H7 (cell line): ENCODE measurements at regions not wholly inside any gene's neighbourhood (a gene's known extent, or its start where the extent isn't known, plus 50 kb on each side); places are given as distances from the start of the nearest gene placed in this dataset.

ENCODE experiments used
- DNase-seq: peaks from one replicate; pipeline ENCODE4 v3.0.0; 2012
- H3K27me3 ChIP-seq: 2 replicates; pipeline ENCODE4 v1.6.0; 2011; ENCODE audit warnings: mild to moderate bottlenecking, low read length; ENCODE audit not compliant: control insufficient read depth, insufficient read depth
- H3K36me3 ChIP-seq: replicated peaks from 2 replicates; pipeline ENCODE4 v1.5.1; 2011; ENCODE audit warnings: low read length; ENCODE audit not compliant: control insufficient read depth, insufficient read depth
- H3K4me3 ChIP-seq: 2 replicates; pipeline ENCODE4 v1.5.1; 2011; ENCODE audit warnings: low read depth, mild to moderate bottlenecking, control low read depth, low read length, moderate library complexity; ENCODE audit not compliant: insufficient read depth

DNA sequence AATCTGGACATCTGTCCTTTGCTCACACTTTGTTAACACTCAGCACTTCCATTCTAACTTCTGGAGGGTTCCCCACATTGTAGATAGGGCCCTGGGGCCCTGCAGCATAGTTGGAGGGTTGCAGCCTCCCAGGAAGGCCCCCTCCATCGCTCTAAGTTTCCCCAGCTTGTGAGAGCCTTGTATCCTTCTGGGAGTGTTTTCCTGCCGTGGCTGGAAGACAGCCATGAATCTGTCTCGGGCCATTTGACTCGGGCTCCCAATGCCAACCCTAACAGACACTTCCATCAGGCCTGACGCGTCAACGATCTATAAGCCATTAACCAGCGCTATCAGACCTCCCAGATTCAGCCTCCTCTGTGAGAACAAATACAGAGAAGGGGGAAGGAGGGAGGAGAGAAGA is 263.7 kb upstream of the RPL38 start:
- no peak overlapping the region for H3K4me3 ChIP-seq
- no peaks in the 10 kb centered on the region for H3K36me3 ChIP-seq
- H3K27me3 ChIP-seq: no peaks in the 10 kb centered on the region; the same call in 1 of the 2 replicates
- DNase-seq: no peak

GRCh38 chr17:73940511-73940910 is 263.0 kb upstream of the RPL38 start:
- Histone ChIP-seq H3K4me3 (no peak overlapping the region), H3K36me3 (no peaks in the 10 kb centered on the region), H3K27me3 (no peaks in the 10 kb centered on the region; the same call in 1 of the 2 replicates)
- peak; percentile 33 for DNase-seq

DNA sequence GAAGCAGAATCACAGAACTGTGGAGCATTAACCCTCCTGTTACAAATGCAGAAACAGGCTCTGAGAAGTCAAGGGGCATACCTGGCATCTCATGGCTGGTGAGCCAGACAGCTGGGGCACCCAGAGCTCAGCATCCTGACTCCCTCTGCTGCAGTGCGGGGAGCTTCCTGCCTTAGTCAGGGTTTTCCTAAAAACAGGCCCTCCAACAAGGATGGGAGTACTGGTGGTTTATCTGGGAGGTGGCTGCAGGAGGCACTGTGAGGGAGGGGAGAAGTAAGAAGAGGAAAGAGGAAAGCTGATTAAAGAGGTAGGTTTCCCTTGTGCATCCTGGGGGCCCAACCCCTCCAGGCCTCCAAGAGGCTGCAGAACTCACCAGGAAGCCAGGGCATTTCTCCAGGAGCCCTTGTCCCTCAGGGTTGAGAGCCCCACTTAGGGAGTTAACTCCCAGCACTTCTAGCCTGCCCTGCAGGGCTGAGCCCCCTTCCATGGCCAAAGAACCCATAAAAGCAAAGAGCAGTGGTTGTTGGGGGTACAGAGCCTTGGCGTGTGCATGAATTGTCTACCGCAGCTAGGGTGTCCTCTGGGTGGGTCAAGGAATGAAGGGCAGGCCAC is 261.5 kb upstream of the RPL38 start:
- DNase-seq: no peak
- Histone ChIP-seq H3K27me3 (no peaks in the 10 kb centered on the region; the same call in 1 of the 2 replicates), H3K36me3 (no peaks in the 10 kb centered on the region), H3K4me3 (no peak overlapping the region)

DNA sequence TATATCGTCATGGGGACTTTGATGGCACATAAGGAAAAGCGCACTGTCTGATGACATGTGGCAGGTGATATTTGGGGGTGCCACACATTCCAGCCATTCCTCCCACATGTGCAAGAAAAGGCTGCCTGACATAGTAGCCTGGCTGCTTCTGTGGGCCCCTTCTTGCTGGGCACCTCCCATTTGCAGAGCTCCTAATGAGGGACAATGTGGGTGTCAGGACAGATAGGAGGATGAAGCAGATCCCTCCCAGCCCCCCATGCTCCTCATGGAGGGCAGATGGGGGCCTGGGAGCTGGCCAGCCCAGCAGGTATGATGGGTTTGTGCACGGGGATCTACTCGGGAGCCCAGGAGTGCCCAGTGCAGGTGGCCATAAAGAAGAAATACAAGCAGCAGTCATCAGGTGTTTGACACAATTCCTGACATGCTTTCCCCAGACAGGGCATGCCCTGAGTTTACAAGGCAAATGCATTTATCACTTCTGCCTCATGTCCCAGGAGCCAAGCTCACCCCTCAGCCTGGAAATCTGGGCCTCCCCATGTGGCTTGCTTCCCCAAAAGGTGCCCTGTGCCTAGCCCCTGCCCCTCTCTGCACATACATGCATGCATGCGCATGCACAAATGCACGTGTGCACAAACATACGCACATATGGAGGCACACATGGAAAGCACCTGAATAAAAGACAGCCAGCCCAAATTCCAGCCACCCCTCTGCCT is 260.6 kb upstream of the RPL38 start:
- DNase-seq: no peak
- H3K4me3 ChIP-seq: no peak overlapping the region
- H3K27me3 ChIP-seq: no peaks in the 10 kb centered on the region; the same call in 1 of the 2 replicates
- no peaks in the 10 kb centered on the region for H3K36me3 ChIP-seq

DNA sequence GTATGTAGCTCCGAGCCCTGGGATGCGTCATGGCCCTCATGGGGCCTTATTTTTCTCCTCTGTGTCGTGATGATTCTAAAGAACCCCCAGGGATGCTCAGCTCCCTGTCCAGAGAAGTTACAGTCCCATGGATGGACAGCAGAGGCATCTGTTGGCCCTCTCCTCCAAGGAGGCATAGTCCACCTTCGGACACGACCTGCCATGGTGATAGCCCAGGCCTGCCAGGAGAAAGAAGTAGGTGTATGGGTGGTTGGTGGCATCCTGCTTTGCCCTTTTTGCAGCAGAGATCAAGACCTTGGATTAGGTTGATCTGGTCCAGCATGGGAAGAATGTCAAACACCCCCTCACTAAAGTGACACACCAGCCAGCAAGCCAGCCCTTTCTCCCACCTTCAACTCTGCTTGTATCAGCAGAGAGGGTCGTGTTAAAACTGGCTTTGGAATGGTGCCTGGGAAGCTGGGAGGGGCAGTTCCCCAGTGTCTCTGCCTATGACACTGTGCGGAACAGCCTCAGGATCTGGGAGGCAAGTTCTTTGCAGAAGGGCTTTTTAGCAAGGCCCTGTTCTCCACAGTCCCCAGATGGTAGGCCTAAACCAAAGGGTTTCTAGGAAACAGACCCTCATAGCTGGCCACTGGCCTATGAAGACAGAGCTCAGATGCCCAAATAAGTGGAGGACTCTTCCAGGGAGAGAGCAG is 259.9 kb upstream of the RPL38 start:
- no peaks in the 10 kb centered on the region for H3K36me3 ChIP-seq
- H3K4me3 ChIP-seq: no peak overlapping the region
- DNase-seq: no peak
- H3K27me3 ChIP-seq: no peaks in the 10 kb centered on the region

DNA sequence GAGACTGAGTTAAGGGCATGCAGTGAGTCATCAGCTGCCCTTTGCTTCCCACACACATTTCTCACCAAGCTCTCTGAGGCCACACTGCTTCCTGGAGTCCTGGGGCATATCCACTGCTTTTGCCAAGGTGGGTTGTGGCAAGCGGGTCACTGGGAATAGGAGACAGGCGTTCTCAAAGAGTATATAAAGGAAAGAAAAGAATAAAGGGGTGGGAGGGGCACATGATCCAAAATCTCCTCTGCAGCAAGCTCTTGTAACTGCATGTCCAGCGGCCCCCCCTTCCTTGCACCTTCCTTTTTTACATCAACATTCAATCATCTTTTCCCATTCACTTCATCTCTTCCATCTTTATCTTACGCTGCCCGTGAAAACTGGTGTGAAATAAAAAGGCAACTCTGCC is 259.1 kb upstream of the RPL38 start:
- Histone ChIP-seq H3K27me3 (peaks cover 1% of the 10 kb centered on the region; the same call in 1 of the 2 replicates), H3K36me3 (no peaks in the 10 kb centered on the region), H3K4me3 (no peak overlapping the region)
- DNase-seq: no peak

DNA sequence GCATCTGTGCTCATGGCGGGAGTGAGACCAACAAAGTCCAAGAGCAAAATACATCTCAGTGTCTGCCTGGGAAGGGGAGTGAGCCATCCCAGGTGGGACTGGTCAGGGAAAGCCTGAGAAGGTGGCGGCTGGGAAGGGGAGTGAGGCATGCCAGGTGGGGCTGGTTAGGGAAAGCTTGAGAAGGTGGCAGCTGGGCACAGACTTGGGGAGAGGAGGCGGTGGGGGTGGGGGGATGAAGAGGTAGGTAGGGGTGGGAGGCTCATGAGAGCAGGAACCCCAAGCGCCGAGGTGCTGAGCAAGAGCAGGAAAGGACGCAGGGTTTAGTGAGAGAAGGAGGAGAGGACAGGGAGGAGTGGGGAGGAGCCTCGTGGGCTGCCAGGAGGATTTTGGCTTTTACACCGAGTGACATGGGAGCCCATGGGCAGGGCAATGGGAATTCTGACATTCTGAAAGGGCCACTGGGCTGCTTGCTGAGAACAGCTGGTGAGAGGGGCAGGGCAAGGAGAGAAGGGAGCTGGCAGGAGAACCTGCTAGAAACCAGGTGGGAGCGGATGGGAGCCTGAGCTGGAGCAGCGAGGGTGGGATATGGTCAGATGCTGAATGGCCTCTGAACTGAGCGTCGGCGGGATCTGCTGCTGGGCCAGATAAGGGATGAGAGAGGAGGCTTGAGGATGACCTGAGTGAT is 256.1 kb upstream of the RPL38 start:
- DNase-seq: no peak
- H3K36me3 ChIP-seq: no peaks in the 10 kb centered on the region
- H3K4me3 ChIP-seq: no peak overlapping the region
- H3K27me3 ChIP-seq: peaks cover 13% of the 10 kb centered on the region

- Histone ChIP-seq H3K27me3 (peaks cover 18% of the 10 kb centered on the region), H3K4me3 (no peak overlapping the region), H3K36me3 (no peaks in the 10 kb centered on the region)
- no peak for DNase-seq
These were observed 255.5 kb upstream of the RPL38 start for GRCh38 chr17:73947966-73948355.

DNA sequence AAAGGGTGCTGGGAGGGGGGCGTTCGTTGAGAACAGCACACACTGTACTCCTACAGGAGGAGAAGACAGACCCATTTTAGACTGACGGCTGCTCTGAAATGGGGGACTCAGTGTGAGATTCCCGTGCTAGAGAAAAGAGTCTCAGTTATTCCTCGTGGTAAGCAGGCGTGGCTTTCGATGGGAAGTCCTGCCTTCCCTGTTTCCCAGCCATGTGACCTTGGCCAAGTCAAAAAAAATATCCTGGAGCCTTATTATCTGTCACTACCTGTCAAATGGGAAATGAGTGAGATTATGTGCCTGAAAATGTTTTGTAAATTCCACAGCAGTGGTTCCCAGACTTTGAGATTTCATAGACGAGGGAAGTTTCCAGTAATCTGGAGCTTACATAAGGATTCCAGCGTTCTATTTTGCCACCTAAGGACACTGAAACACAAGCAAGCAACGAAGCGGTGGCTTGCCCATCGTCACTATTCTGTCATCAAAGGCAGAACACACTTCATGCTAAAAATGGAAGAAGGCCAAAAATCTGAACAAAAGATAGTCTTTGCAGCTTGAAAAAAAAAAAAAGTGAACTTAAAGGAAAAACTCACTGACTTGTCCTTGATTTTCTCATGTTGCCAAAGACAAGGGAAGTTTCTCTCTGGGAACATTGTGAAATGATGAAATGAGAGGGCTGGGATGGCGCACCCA is 253.4 kb upstream of the RPL38 start:
- no peak for DNase-seq
- no peaks in the 10 kb centered on the region for H3K36me3 ChIP-seq
- H3K4me3 ChIP-seq: no peak overlapping the region
- peaks cover 20% of the 10 kb centered on the region for H3K27me3 ChIP-seq

DNA sequence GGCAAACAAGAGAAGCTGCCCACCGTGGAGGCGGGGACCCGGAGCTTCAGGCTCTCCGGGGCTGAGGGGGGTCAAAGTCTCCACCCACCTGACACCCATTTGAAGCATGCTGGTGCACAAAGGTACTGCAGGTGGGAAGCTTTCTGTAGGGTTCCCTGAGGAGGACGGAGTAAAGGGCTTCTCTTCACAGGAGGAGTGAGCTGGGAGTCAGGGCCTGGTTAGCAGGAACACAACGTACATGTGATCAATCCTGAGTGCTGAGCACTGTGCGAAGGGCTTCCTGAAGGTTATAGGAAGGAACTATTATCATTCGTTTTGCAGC is 252.9 kb upstream of the RPL38 start:
- Histone ChIP-seq H3K36me3 (no peaks in the 10 kb centered on the region), H3K27me3 (peaks cover 20% of the 10 kb centered on the region), H3K4me3 (no peak overlapping the region)
- peak; percentile 70 for DNase-seq

- Histone ChIP-seq H3K36me3 (no peaks in the 10 kb centered on the region), H3K27me3 (peaks cover 20% of the 10 kb centered on the region), H3K4me3 (peak overlapping the region; percentile 60)
- peak; percentile 86 for DNase-seq
These were observed 251.4 kb upstream of the RPL38 start for GRCh38 chr17:73952082-73952479.

DNA sequence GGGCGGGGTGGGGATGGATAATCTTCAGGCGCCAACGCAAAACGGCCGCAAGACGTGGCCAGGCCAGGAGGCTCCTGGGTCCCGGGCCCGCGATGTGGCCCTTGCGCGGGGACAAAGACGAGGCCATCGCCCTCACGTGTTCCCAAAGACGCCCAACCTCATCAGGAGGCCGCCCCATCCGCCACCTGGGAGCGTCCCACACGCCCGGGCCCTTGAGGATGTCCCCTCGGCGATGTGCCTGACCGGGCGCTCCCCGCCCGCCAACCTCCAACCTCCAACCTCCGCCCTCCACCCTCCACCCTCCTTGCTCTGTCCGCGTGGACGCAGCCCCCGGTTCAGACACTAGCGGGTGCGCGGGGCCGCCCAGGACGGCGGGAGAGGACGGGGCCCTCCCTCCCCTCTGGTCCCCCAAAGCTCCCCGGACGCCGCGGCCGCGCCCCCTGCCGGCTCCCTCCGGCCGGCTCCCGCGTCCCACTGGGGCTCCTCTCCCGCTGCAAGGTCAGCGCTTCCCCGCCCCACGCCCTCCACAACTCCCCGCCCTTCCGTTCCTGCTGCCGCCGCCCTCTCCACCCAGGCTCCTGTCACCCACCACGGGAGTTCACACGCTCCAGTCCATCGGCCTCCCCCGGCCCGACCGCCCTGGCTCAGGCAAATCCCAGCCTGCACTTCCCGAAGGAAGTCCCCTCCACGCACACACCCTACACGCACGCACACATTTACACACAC is 250.8 kb upstream of the RPL38 start:
- no peaks in the 10 kb centered on the region for H3K36me3 ChIP-seq
- peak; percentile 95 for DNase-seq
- H3K27me3 ChIP-seq: peaks cover 20% of the 10 kb centered on the region
- H3K4me3 ChIP-seq: peak overlapping the region; percentile 60

DNA sequence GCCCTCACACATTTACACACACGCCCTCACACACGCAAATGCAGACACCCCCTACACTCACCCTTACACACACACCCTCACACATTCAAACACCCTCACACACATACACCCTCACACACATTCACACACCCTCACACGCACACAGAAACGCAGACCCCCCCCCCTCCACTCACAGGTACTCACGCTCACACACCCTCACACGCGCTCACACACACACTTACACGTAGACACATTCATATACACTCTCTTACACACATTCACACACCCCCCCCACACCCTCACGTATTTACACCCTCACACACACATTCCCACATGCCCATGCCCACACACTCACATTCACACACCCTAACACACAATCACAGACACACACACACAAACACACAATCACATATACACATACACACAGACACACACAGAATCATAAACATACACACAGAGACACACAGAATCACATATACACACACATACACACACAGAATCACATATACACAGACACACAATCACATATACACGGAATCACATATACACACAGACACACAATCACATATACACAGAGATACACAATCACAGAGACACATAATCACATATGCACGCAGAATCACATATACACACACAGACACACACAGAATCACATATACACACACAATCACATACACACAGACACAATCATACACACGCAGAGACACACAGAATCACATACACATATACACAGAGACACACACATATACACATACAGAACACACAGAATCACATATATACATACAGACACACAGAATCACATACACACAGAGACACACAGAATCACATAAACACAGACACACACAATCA is 250.1 kb upstream of the RPL38 start:
- DNase-seq: no peak
- Histone ChIP-seq H3K4me3 (peak overlapping the region; percentile 60; the same call in 1 of the 2 replicates), H3K36me3 (no peaks in the 10 kb centered on the region), H3K27me3 (peaks cover 20% of the 10 kb centered on the region)
